HG03439 (cell line): ENCODE measurements at regions not wholly inside any gene's neighbourhood (a gene's known extent, or its start where the extent isn't known, plus 50 kb on each side); places are given as distances from the start of the nearest gene placed in this dataset.
A peak's percentile ranks its signal among the peaks of the same experiment; 100 is the strongest.
"Not testable (repeated sequence)": the region's sequence is repeated elsewhere in the genome, so short reads cannot be mapped to it uniquely, and the experiment has no call there.

Experiments used
- ATAC-seq: cut with Tn5 transposase; IDR thresholded peaks from one replicate; pipeline ENCODE4 v1.9.1; 2021; ENCODE audit warnings: mild to moderate bottlenecking, moderate library complexity; ENCODE audit not compliant: unreplicated experiment

- ATAC-seq = no peak
Observed at GRCh38 chr11:96508861-96509260, 119.0 kb downstream of the JRKL start.

- no peak for ATAC-seq
Observed at GRCh38 chr11:96520939-96521338, 131.1 kb downstream of the JRKL start.

GRCh38 chr11:96523656-96524055 lies 133.8 kb downstream of the JRKL start:
- ATAC-seq = no peak

- ATAC-seq = no peak
Observed at GRCh38 chr11:96524475-96524874, 134.7 kb downstream of the JRKL start.

GRCh38 chr11:96530473-96530872 lies 140.7 kb downstream of the JRKL start:
- no peak for ATAC-seq

GRCh38 chr11:96538104-96538503 lies 148.3 kb downstream of the JRKL start:
- ATAC-seq = peak; percentile 52

- ATAC-seq = no peak
Observed at GRCh38 chr11:96538622-96539021, 148.8 kb downstream of the JRKL start.

GRCh38 chr11:96540875-96541274 lies 151.1 kb downstream of the JRKL start:
- ATAC-seq = no peak

- ATAC-seq = no peak
Observed at GRCh38 chr11:96543177-96543576, 153.4 kb downstream of the JRKL start.

- not testable (repeated sequence) for ATAC-seq
Observed at GRCh38 chr11:96545192-96545591, 155.4 kb downstream of the JRKL start.

- no peak for ATAC-seq
Observed at GRCh38 chr11:96551136-96551535, 161.3 kb downstream of the JRKL start.

GRCh38 chr11:96554236-96554820 lies 164.5 kb downstream of the JRKL start:
- ATAC-seq = no peak

- ATAC-seq = not testable (repeated sequence)
Observed at GRCh38 chr11:96555826-96556225, 166.0 kb downstream of the JRKL start.

- not testable (repeated sequence) for ATAC-seq
Observed at GRCh38 chr11:96560727-96561126, 170.9 kb downstream of the JRKL start.

GRCh38 chr11:96567176-96567575 lies 177.4 kb downstream of the JRKL start:
- no peak for ATAC-seq

- ATAC-seq = no peak
Observed at GRCh38 chr11:96567667-96568066, 177.9 kb downstream of the JRKL start.

- no peak for ATAC-seq
Observed at GRCh38 chr11:96576383-96576782, 186.6 kb downstream of the JRKL start.

- ATAC-seq = no peak
Observed at GRCh38 chr11:96578379-96578778, 188.6 kb downstream of the JRKL start.

- no peak for ATAC-seq
Observed at GRCh38 chr11:96579656-96580055, 189.8 kb downstream of the JRKL start.

- no peak for ATAC-seq
Observed at GRCh38 chr11:96580476-96581040, 190.7 kb downstream of the JRKL start.

GRCh38 chr11:96585944-96586880 lies 196.4 kb downstream of the JRKL start:
- ATAC-seq = not testable (repeated sequence)

GRCh38 chr11:96588793-96589192 lies 199.0 kb downstream of the JRKL start:
- ATAC-seq = not testable (repeated sequence)
